Panc1 (cell line): ENCODE measurements at regions not wholly inside any gene's neighbourhood (a gene's known extent, or its start where the extent isn't known, plus 50 kb on each side); places are given as distances from the start of the nearest gene placed in this dataset.

Source experiments
- CTCF ChIP-seq: fragments of 450-650 bp; IDR thresholded peaks from 2 replicates; pipeline ENCODE4 v1.5.1; 2017; ENCODE audit warnings: mild to moderate bottlenecking
- REST ChIP-seq, 2 experiments: IDR thresholded peaks; 2 replicates each; pipeline ENCODE4 v1.6.1; 2011 to 2012; ENCODE audit warnings: low read depth in 2 of 2, control low read depth in 1 of 2, low read length in 1 of 2, mild to moderate bottlenecking in 1 of 2, moderate library complexity in 1 of 2; ENCODE audit not compliant: insufficient read depth in 1 of 2

- TF ChIP-seq CTCF = no peak
- TF ChIP-seq REST (IDR thresholded peaks at IDR 0.05; ENCODE audit: insufficient read depth in 1 of 2, low read depth in 2 of 2, low read length in 1 of 2) = no peak
Observed at GRCh38 chr5:62041156-62041756, 264.8 kb upstream of the KIF2A start.
